AG09319 (cell line): ENCODE measurements at regions not wholly inside any gene's neighbourhood (a gene's known extent, or its start where the extent isn't known, plus 50 kb on each side); places are given as distances from the start of the nearest gene placed in this dataset.

Experiments
- DNase-seq: peaks from one replicate; pipeline ENCODE4 v3.0.0-alpha.2; 2010; ENCODE audit warnings: low read depth; ENCODE audit errors: extremely low read depth
- CTCF ChIP-seq: IDR thresholded peaks from 2 replicates; pipeline ENCODE4 v1.5.1; 2011; ENCODE audit warnings: low read depth, mild to moderate bottlenecking, inconsistent platforms, low read length, moderate library complexity

- DNase-seq = no peak
- no peak for TF ChIP-seq CTCF
Measured at GRCh38 chr5:31100047-31100575, 93.4 kb upstream of the CDH6 start.

- no peak for TF ChIP-seq CTCF
- no peak for DNase-seq
Measured at GRCh38 chr5:31098811-31099210, 94.7 kb upstream of the CDH6 start.

- DNase-seq = no peak
- TF ChIP-seq CTCF = no peak
Measured at GRCh38 chr5:31097851-31098250, 95.6 kb upstream of the CDH6 start.

GRCh38 chr5:31096238-31096865 is 97.1 kb upstream of the CDH6 start:
- DNase-seq = no peak
- TF ChIP-seq CTCF = no peak

GRCh38 chr5:31095796-31096195 is 97.7 kb upstream of the CDH6 start:
- TF ChIP-seq CTCF = no peak
- DNase-seq = no peak

GRCh38 chr5:31091501-31091900 is 102.0 kb upstream of the CDH6 start:
- TF ChIP-seq CTCF = no peak
- no peak for DNase-seq

GRCh38 chr5:31090467-31090866 is 103.0 kb upstream of the CDH6 start:
- no peak for TF ChIP-seq CTCF
- no peak for DNase-seq
